Fibroblast of pulmonary artery (primary cell): ENCODE measurements at regions not wholly inside any gene's neighbourhood (a gene's known extent, or its start where the extent isn't known, plus 50 kb on each side); places are given as distances from the start of the nearest gene placed in this dataset.
A peak's percentile ranks its signal among the peaks of the same experiment; 100 is the strongest.

Experiments
- DNase-seq: peaks from one replicate; pipeline ENCODE4 v3.0.0-alpha.2; 2010; ENCODE audit warnings: low read depth
- H3K4me3 ChIP-seq: replicated peaks from 2 replicates; pipeline ENCODE4 v1.5.1; 2011; ENCODE audit warnings: low read depth, mild to moderate bottlenecking, control low read depth, low read length, moderate library complexity
- TF ChIP-seq, protein P1 (sequence below): IDR thresholded peaks from 2 replicates; pipeline ENCODE4 v1.5.1; 2011; ENCODE audit warnings: mild to moderate bottlenecking, control low read depth, low read length, inconsistent platforms; ENCODE audit errors: missing control alignments

DNA sequence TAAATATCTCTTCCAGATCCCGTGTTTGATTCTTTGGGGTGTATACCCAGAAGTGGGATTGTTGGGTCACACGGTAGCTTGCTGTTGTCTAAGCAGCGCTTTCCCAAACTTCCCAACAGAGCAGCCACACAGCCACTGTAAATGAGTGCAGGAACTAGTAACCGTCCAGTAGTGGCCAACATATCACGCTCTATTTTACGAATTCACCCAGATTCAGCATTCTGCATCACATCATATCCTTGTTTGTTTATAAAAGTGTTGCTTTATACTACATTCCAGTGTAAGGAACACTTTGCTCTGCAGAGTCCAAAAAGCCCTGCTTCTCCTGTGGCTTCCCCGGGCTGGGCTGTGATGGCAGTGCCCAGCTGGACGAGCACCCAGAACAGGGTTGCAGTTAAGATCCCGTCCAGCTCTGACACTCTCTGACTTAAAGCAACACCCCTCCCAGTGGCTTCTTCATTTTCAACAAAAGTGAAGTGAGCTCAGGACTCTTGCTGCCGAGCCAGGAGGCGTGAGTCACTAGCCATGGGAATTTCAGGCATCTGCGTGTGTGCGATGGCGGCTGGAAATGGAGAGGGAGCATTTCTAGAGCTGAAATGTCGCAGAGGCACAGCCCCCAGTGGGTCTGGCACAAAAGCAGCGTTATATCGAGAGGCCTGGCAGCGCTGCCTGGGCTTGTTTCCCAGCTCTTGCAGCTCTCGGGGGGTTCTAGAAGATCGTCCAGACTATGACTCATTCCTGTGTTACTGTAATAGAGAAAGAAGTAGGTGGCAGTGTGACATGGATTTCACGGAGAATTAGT lies 216.3 kb upstream of the ECI2 start:
- TF ChIP-seq, protein P1, sequence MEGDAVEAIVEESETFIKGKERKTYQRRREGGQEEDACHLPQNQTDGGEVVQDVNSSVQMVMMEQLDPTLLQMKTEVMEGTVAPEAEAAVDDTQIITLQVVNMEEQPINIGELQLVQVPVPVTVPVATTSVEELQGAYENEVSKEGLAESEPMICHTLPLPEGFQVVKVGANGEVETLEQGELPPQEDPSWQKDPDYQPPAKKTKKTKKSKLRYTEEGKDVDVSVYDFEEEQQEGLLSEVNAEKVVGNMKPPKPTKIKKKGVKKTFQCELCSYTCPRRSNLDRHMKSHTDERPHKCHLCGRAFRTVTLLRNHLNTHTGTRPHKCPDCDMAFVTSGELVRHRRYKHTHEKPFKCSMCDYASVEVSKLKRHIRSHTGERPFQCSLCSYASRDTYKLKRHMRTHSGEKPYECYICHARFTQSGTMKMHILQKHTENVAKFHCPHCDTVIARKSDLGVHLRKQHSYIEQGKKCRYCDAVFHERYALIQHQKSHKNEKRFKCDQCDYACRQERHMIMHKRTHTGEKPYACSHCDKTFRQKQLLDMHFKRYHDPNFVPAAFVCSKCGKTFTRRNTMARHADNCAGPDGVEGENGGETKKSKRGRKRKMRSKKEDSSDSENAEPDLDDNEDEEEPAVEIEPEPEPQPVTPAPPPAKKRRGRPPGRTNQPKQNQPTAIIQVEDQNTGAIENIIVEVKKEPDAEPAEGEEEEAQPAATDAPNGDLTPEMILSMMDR: no peak
- H3K4me3 ChIP-seq: peak overlapping the region; percentile 1
- peak; percentile 97 for DNase-seq

DNA sequence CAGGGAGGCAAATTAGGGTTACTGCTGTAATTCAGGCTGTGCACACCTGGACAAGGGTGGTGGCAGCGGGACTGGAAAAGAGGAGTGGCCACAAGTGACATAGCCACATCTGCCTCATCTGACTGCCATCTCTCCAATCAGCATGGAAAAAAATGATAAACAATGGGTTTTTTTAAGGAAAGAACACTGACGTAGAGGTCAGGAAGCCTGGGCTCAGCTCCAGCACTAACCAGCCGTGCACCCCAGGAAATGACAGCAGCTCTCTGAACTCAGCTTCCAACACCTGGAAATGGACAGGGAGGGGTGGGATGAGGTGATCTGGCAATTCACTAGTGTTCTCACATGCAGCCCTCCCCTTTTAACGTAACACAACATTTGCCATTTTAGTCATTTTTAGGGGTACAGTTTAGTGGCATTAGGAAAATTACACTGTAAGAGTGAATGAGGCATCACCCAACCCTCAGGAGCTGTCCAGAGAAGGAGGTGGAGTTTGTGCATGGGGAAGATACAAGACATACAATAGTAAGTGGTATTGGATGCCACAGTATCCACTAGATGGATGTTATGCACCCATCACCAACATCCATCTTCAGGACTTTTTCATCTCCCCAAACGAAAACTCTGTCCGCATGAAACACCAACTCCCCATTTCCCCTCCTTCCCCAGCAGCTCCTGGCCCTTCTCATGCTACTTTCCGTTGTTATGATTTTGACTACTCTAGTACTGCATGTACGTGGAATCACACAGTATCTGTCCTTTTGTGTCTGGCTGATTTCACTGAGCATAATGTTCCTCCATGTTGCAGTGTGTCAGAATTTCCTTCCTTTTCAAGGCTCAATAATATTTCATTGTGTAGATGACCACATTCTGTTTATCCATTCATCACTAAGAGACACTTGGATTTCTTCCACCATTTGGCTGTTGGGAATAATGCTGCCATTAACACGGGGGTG lies 215.5 kb upstream of the ECI2 start:
- TF ChIP-seq, protein P1: no peak
- DNase-seq: peak; percentile 87
- H3K4me3 ChIP-seq: no peak overlapping the region

DNA sequence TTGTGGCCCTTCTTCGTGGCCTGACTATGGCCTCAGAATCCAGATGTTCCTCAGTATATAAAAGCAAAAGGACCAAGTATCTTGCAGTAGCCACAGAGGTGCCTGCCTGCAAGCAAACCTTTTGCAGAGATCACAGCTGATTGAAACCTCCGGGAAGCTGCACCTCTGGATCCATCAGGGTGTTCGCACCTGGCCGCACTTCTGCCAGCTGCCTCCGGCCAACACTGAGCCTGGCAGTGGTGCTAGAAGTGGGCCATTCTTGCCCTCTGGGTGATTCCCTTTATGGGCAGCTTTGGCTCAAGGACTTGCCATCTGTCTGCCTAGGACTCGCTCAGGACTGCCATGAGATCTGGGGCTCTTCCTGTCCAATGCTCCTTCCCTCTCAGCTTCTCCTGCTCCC lies 214.6 kb upstream of the ECI2 start:
- TF ChIP-seq, protein P1: no peak
- H3K4me3 ChIP-seq: no peak overlapping the region
- DNase-seq: no peak

DNA sequence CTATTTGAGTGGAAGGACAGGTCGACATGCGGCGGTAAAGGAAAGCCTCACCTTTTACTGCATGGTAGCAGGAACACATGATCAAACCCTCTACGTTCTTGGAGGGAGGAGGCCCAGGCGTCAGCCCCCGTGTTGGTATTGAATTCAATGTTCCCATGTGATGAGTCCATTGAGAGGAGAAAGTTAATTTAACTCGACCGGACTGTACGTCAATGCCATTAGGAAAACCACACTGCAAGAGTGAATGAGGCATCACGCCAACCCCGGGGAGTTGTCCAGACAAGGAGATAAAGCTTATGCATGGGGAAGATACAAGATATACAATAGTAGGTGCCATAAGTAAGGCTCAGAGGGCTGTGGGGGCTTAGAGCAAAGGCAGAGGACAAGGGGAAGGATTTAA lies 213.9 kb upstream of the ECI2 start:
- TF ChIP-seq, protein P1: no peak
- H3K4me3 ChIP-seq: no peak overlapping the region
- DNase-seq: no peak

DNA sequence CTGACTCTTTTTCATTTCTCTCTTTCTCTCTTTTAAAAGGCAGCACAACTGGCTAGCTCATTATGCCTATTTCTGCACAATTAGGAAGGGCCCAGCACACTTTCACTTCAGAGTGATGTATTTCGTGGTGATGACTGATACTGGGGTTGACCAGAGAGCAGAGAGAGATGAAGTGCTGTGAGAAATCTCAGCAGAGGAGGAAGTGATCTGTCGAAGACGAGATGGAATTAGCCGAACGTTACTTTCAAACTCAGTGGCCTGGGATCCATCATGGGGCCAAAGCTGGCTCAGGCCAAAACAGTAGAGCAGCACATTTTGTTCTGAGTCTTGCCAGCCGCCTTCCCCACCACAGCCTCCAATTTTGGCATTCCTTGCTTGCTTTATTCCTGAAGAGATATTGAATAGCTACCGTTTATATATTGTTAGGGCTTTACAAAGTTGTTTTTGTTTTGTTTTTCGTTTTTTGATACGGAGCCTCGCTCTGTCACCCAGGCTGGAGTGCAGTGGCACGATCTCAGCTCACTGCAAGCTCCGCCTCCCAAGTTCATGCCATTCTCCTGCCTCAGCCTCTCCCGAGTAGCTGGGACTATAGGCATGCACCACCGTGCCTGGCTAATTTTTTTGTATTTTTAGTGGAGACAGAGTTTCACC lies 213.2 kb upstream of the ECI2 start:
- TF ChIP-seq, protein P1: no peak
- DNase-seq: no peak
- H3K4me3 ChIP-seq: no peak overlapping the region

DNA sequence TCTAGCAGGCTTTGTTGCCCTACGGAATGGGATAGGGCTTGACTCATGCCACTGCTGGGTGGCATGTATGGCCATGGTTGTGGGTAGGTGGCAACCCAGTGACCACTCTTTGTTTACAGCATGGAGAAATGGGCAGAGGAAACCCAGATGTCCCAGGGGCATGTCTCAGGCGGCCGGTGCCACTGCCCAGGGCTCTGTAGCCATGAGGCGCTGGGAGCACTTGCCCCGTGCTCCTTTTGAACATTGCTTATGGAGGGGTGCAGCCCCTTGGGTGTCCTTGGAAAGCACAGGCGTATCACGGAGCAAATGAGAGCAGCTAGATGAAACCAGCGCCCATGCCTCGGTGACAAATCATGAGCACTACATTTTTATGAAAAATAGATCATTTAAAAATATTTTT lies 212.5 kb upstream of the ECI2 start:
- TF ChIP-seq, protein P1: no peak
- no peak overlapping the region for H3K4me3 ChIP-seq
- no peak for DNase-seq
